ENCODE measurements at regions not wholly inside any gene's neighbourhood (a gene's known extent, or its start where the extent isn't known, plus 50 kb on each side); places are given as distances from the start of the nearest gene placed in this dataset.

- no peak for DNase-seq
Observed at GRCh38 chr6:9507136-9507895, 907.6 kb downstream of the TFAP2A start.

GRCh38 chr6:9504191-9504590 is 910.7 kb downstream of the TFAP2A start:
- no peak for DNase-seq

GRCh38 chr6:9503111-9503761 is 911.6 kb downstream of the TFAP2A start:
- no peak for DNase-seq

- no peak for DNase-seq
Observed at GRCh38 chr6:9499709-9500108, 915.2 kb downstream of the TFAP2A start.

GRCh38 chr6:9496837-9497236 is 918.0 kb downstream of the TFAP2A start:
- DNase-seq, result no peak

GRCh38 chr6:9494864-9495263 is 920.0 kb downstream of the TFAP2A start:
- no peak for DNase-seq

- DNase-seq, result no peak
Observed at GRCh38 chr6:9492790-9493189, 922.1 kb downstream of the TFAP2A start.

- DNase-seq, result no peak
Observed at GRCh38 chr6:9487128-9487527, 927.7 kb downstream of the TFAP2A start.

- no peak for DNase-seq
Observed at GRCh38 chr6:9485992-9486391, 928.9 kb downstream of the TFAP2A start.

- DNase-seq, result no peak
Observed at GRCh38 chr6:9484686-9485085, 930.2 kb downstream of the TFAP2A start.

GRCh38 chr6:9484091-9484490 is 930.8 kb downstream of the TFAP2A start:
- DNase-seq, result no peak

GRCh38 chr6:9482030-9482738 is 932.7 kb downstream of the TFAP2A start:
- DNase-seq, result no peak

GRCh38 chr6:9481292-9482029 is 933.4 kb downstream of the TFAP2A start:
- DNase-seq, result no peak

- no peak for DNase-seq
Observed at GRCh38 chr6:9468277-9468676, 946.6 kb downstream of the TFAP2A start.

- DNase-seq, result no peak
Observed at GRCh38 chr6:9467741-9468140, 947.1 kb downstream of the TFAP2A start.

- no peak for DNase-seq
Observed at GRCh38 chr6:9464583-9464982, 950.3 kb downstream of the TFAP2A start.

- DNase-seq, result no peak
Observed at GRCh38 chr6:9463311-9463710, 951.6 kb downstream of the TFAP2A start.

GRCh38 chr6:9461188-9461587 is 953.7 kb downstream of the TFAP2A start:
- DNase-seq, result no peak

- no peak for DNase-seq
Observed at GRCh38 chr6:9458424-9458823, 956.5 kb downstream of the TFAP2A start.

- no peak for DNase-seq
Observed at GRCh38 chr6:9455864-9456658, 958.8 kb downstream of the TFAP2A start.

- DNase-seq, result no peak
Observed at GRCh38 chr6:9439621-9440330, 975.1 kb downstream of the TFAP2A start.

GRCh38 chr6:9437836-9438235 is 977.0 kb downstream of the TFAP2A start:
- DNase-seq, result no peak
